HEK293T (cell line): ENCODE measurements at regions not wholly inside any gene's neighbourhood (a gene's known extent, or its start where the extent isn't known, plus 50 kb on each side); places are given as distances from the start of the nearest gene placed in this dataset.
"Not testable (repeated sequence)": the region's sequence is repeated elsewhere in the genome, so short reads cannot be mapped to it uniquely, and the experiment has no call there.

Experiments used
- ARNT ChIP-seq: fragments of 450-650 bp; IDR thresholded peaks from 2 replicates; pipeline ENCODE4 v1.6.1; 2017; ENCODE audit warnings: mild to moderate bottlenecking
- BHLHE40 ChIP-seq: fragments of 450-650 bp; IDR thresholded peaks from 2 replicates; pipeline ENCODE4 v1.6.1; 2016; ENCODE audit warnings: mild to moderate bottlenecking, moderate library complexity, borderline replicate concordance
- ELF4 ChIP-seq: fragments of 450-650 bp; IDR thresholded peaks from 2 replicates; pipeline ENCODE4 v1.6.1; 2017; ENCODE audit warnings: antibody characterized with exemption
- FOXK2 ChIP-seq: fragments of 450-650 bp; IDR thresholded peaks from 2 replicates; pipeline ENCODE4 v1.6.1; 2016; ENCODE audit warnings: mild to moderate bottlenecking
- FOXM1 ChIP-seq: fragments of 450-650 bp; IDR thresholded peaks from 2 replicates; pipeline ENCODE4 v1.6.1; 2017; ENCODE audit warnings: mild to moderate bottlenecking, borderline replicate concordance
- LEF1 ChIP-seq: fragments of 450-650 bp; IDR thresholded peaks from 2 replicates; pipeline ENCODE4 v1.6.1; 2017; ENCODE audit warnings: mild to moderate bottlenecking, borderline replicate concordance
- NFRKB ChIP-seq: fragments of 450-650 bp; IDR thresholded peaks from 2 replicates; pipeline ENCODE4 v1.6.1; 2016; ENCODE audit warnings: mild to moderate bottlenecking, moderate library complexity
- PKNOX1 ChIP-seq: fragments of 450-650 bp; IDR thresholded peaks from 2 replicates; pipeline ENCODE4 v1.6.1; 2016
- SP1 ChIP-seq: fragments of 450-650 bp; IDR thresholded peaks from 2 replicates; pipeline ENCODE4 v1.6.1; 2017
- SUZ12 ChIP-seq: fragments of 450-650 bp; IDR thresholded peaks from 2 replicates; pipeline ENCODE4 v1.6.1; 2016; ENCODE audit warnings: mild to moderate bottlenecking

- not testable (repeated sequence) for TF ChIP-seq LEF1, ELF4, FOXM1, FOXK2, SUZ12, SP1, BHLHE40, PKNOX1, ARNT, NFRKB
These were observed 121.8 kb downstream of the BRMS1L start for GRCh38 chr14:35947983-35948382.
